ENCODE measurements at regions not wholly inside any gene's neighbourhood (a gene's known extent, or its start where the extent isn't known, plus 50 kb on each side); places are given as distances from the start of the nearest gene placed in this dataset.

GRCh38 chr3:68049776-68050175 is 395.4 kb upstream of the SUCLG2 start:
- Mint-ChIP-seq H3K27ac (no peak overlapping the region), H3K9me3 (no peaks in the 10 kb centered on the region), H3K4me1 (no peaks in the 10 kb centered on the region), H3K36me3 (ENCODE audit: low read depth) (no peaks in the 10 kb centered on the region), H3K27me3 (ENCODE audit: insufficient read depth) (no peaks in the 10 kb centered on the region), H3K4me3 (no peak overlapping the region)
- TF ChIP-seq CTCF (conservative IDR thresholded peaks at IDR 0.05): no peak
- DNase-seq: no peak
- Histone ChIP-seq H3K27ac (ENCODE audit: low read depth, low read length) (no peak overlapping the region), H3K4me1 (ENCODE audit: control insufficient read depth, insufficient read depth, low read length) (no peaks in the 10 kb centered on the region), H3K27me3 (ENCODE audit: control insufficient read depth, insufficient read depth, low read length, poor library complexity, severe bottlenecking) (no peaks in the 10 kb centered on the region), H3K9ac (ENCODE audit: extremely low read depth, low read length, poor library complexity, severe bottlenecking) (no peak overlapping the region), H3K36me3 (ENCODE audit: control insufficient read depth, insufficient read depth, low read length) (no peaks in the 10 kb centered on the region), H3K4me3 (ENCODE audit: low read length) (no peak overlapping the region), H3K9me3 (ENCODE audit: control insufficient read depth, low read length) (no peaks in the 10 kb centered on the region)
- 42% methylated on average over 2 of the region's 3 CpGs; no CpG with 5 or more reads in 1 of the 2 experiments for WGBS, 2 experiments (ENCODE audit: insufficient coverage in 1 of 2, insufficient read length in 1 of 2)

GRCh38 chr3:68045976-68046375 is 391.6 kb upstream of the SUCLG2 start:
- Histone ChIP-seq H3K4me1 (ENCODE audit: control insufficient read depth, insufficient read depth, low read length) (no peaks in the 10 kb centered on the region), H3K9me3 (ENCODE audit: control insufficient read depth, low read length) (no peaks in the 10 kb centered on the region), H3K27me3 (ENCODE audit: control insufficient read depth, insufficient read depth, low read length, poor library complexity, severe bottlenecking) (no peaks in the 10 kb centered on the region), H3K36me3 (ENCODE audit: control insufficient read depth, insufficient read depth, low read length) (no peaks in the 10 kb centered on the region), H3K4me3 (ENCODE audit: low read length) (no peak overlapping the region), H3K27ac (ENCODE audit: low read depth, low read length) (no peak overlapping the region), H3K9ac (ENCODE audit: extremely low read depth, low read length, poor library complexity, severe bottlenecking) (no peak overlapping the region)
- no peak for DNase-seq
- Mint-ChIP-seq H3K36me3 (ENCODE audit: low read depth) (no peaks in the 10 kb centered on the region), H3K27ac (no peak overlapping the region), H3K4me1 (no peaks in the 10 kb centered on the region), H3K9me3 (no peaks in the 10 kb centered on the region), H3K4me3 (no peak overlapping the region), H3K27me3 (ENCODE audit: insufficient read depth) (no peaks in the 10 kb centered on the region)
- 94% methylated on average over 3 of the region's 3 CpGs; no CpG with 5 or more reads in 1 of the 2 experiments for WGBS, 2 experiments (ENCODE audit: insufficient coverage in 1 of 2, insufficient read length in 1 of 2)
- no peak for TF ChIP-seq CTCF (conservative IDR thresholded peaks at IDR 0.05)

- Mint-ChIP-seq H3K27ac (no peak overlapping the region), H3K27me3 (ENCODE audit: insufficient read depth) (no peaks in the 10 kb centered on the region), H3K9me3 (no peaks in the 10 kb centered on the region), H3K4me1 (no peaks in the 10 kb centered on the region), H3K4me3 (no peak overlapping the region), H3K36me3 (ENCODE audit: low read depth) (no peaks in the 10 kb centered on the region)
- H3K4me1 ChIP-seq (ENCODE audit: control insufficient read depth, insufficient read depth, low read length): no peaks in the 10 kb centered on the region
- H3K9me3 ChIP-seq (ENCODE audit: control insufficient read depth, low read length): no peaks in the 10 kb centered on the region
- no peak overlapping the region for H3K4me3 ChIP-seq (ENCODE audit: low read length)
- H3K27ac ChIP-seq (ENCODE audit: low read depth, low read length): no peak overlapping the region
- no peak overlapping the region for H3K9ac ChIP-seq (ENCODE audit: extremely low read depth, low read length, poor library complexity, severe bottlenecking)
- H3K36me3 ChIP-seq (ENCODE audit: control insufficient read depth, insufficient read depth, low read length): no peaks in the 10 kb centered on the region
- 91% methylated on average over 2 of the region's 2 CpGs; no CpG with 5 or more reads in 1 of the 2 experiments for WGBS, 2 experiments (ENCODE audit: insufficient coverage in 1 of 2, insufficient read length in 1 of 2)
- H3K27me3 ChIP-seq (ENCODE audit: control insufficient read depth, insufficient read depth, low read length, poor library complexity, severe bottlenecking): no peaks in the 10 kb centered on the region
- DNase-seq: no peak
- no peak for TF ChIP-seq CTCF (conservative IDR thresholded peaks at IDR 0.05)
Measured at GRCh38 chr3:68033867-68034266, 379.5 kb upstream of the SUCLG2 start.

Measured in endodermal cell (in vitro differentiated cells).